HFF-Myc (cell line): ENCODE measurements at regions not wholly inside any gene's neighbourhood (a gene's known extent, or its start where the extent isn't known, plus 50 kb on each side); places are given as distances from the start of the nearest gene placed in this dataset.

ENCODE experiments used
- DNase-seq: peaks from one replicate; pipeline ENCODE4 v3.0.0-alpha.2; 2011; ENCODE audit warnings: low read depth; ENCODE audit errors: extremely low read depth
- H3K4me3 ChIP-seq: replicated peaks from 2 replicates; pipeline ENCODE4 v1.5.1; 2011; ENCODE audit warnings: low read depth, mild to moderate bottlenecking, control low read depth, low read length
- TF ChIP-seq, protein P1 (sequence below): IDR thresholded peaks from 2 replicates; pipeline ENCODE4 v1.5.1; 2012; ENCODE audit warnings: mild to moderate bottlenecking, low read depth, low read length, control low read depth; ENCODE audit errors: missing control alignments

DNA sequence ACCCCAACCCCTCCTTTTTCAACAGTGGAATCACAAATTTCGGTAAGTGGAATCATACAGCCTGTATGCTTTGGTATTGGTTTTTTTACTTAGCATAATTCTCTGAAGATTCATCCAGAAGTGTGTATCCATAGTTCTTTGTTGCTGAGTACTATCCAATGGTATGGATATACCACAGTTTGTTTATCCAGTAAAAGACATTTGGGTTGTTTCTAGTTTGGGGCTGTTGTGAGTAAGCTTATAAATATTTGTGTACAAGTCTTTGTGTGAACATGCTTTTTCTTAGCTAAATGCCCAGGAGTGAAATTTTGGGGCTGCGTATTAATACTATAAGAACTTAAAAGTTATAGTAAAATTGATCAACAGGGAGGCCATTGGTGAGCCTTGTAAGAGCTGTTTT, 57.5 kb upstream of the GC start:
- H3K4me3 ChIP-seq = no peak overlapping the region
- TF ChIP-seq, protein P1, sequence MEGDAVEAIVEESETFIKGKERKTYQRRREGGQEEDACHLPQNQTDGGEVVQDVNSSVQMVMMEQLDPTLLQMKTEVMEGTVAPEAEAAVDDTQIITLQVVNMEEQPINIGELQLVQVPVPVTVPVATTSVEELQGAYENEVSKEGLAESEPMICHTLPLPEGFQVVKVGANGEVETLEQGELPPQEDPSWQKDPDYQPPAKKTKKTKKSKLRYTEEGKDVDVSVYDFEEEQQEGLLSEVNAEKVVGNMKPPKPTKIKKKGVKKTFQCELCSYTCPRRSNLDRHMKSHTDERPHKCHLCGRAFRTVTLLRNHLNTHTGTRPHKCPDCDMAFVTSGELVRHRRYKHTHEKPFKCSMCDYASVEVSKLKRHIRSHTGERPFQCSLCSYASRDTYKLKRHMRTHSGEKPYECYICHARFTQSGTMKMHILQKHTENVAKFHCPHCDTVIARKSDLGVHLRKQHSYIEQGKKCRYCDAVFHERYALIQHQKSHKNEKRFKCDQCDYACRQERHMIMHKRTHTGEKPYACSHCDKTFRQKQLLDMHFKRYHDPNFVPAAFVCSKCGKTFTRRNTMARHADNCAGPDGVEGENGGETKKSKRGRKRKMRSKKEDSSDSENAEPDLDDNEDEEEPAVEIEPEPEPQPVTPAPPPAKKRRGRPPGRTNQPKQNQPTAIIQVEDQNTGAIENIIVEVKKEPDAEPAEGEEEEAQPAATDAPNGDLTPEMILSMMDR = no peak
- no peak for DNase-seq

DNA sequence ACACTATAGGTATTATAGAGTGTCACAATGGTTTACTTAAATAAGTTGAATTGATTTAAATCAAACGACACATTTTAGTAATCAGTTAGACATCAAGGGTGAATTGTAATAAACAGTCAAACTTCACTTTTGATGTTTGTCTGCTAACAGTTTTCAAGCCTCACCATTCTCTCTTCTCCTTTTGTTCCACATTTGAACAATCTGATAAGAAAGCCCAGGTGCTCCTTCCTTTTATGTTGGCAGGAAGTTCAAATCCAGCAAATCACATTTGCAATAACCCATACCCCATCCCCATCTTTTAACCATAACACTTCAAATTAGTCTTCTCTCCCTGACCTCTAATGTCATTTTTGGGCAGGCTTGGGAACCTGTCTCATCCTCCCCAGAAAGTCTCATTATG, 63.4 kb upstream of the GC start:
- no peak overlapping the region for H3K4me3 ChIP-seq
- DNase-seq = no peak
- TF ChIP-seq, protein P1 = no peak

DNA sequence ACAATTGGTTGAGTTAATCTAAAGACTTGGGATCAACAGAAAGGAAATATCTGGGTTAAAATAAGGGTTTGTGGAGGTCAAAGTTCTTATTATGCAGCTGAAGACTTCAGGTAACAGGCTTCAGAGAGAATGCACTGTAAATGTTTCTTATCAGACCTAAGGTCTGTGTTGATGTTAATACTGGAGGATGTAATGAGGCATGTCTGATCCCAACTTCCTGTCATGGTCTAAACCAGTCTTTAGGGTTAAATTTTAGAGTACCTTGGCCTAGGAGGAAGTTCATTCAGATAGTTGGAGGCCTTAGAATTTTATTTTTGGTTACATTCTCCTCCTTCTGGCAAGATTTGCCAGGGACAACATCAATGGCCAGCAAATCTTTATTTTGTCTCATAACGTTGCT, 72.1 kb upstream of the GC start:
- no peak overlapping the region for H3K4me3 ChIP-seq
- TF ChIP-seq, protein P1 = no peak

DNA sequence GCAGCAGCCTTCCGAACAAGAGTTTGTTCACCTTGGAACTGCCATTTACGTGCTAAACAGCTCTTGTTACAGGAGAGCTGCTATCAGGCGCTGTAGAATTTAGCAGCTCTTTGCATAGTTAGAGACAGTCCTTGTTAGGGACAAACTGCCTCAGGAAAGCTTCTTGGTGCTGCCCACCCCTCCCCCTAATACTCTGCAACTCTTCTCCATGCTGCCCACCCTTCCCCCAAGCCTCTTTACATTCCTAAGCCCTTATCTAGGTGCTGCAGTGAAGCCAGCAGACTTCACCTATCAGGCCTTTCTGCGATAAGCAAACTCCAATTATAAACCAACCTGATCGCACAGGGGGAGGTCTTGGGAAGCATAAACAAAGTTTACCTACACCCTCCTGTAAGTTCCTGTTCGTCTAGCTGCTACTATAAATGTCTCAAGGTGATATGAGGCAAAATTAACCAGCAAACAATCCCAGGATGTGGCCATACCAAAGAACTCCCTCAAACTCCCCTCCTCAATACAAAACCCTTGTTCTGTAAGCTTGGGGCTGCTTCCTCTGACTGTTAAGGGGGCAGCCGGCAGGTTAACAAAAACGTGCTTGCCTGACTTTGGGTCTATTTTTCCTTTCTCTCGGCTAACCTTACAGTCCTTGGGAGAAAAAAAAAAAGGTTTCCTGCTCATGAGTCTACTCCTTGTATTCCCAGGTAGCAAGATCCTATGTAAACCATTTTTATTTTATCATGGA, 74.0 kb upstream of the GC start:
- TF ChIP-seq, protein P1 = no peak
- no peak for DNase-seq
- no peak overlapping the region for H3K4me3 ChIP-seq

More for the DNA sequence above, 72.1 kb upstream of the GC start:
- no peak for DNase-seq

DNA sequence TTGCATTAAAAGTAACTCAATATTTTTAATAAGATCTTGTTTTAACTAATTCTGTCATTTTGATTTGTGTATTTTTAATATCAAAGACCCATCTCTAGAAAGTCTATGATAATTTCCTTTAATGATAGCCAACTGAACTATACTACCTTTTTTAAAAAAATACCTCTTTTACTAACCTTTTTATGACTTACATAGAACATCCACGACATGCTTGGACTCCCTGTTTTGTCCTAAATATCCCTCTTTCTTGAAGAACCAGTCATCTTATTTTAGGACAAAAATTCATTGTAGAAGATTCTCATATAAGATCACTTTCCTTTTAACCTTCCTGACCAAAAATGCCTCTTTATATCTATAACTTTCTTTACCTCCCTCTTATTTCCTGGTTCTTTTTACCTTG, 76.8 kb upstream of the GC start:
- TF ChIP-seq, protein P1 = no peak
- DNase-seq = no peak
- H3K4me3 ChIP-seq = no peak overlapping the region

DNA sequence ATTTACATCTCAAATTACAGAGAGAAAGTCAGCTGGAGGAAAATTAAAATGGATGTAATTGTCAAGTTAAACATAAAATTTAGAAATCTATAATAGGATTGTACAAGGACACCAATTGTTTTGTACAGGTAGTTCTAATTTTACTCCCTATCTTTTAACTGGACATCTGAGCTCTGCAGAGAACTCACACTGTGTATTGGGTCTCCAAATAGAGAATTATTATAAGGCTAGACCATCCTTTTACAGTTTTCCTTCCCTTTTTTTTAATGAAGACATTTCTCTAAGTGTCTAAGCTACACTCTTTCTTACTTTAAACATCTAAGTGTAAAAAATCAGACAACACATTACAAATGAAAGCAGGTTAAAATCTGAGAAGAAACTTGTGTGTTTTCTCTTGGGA, 78.4 kb upstream of the GC start:
- TF ChIP-seq, protein P1 = no peak
- H3K4me3 ChIP-seq = no peak overlapping the region
- DNase-seq = no peak

DNA sequence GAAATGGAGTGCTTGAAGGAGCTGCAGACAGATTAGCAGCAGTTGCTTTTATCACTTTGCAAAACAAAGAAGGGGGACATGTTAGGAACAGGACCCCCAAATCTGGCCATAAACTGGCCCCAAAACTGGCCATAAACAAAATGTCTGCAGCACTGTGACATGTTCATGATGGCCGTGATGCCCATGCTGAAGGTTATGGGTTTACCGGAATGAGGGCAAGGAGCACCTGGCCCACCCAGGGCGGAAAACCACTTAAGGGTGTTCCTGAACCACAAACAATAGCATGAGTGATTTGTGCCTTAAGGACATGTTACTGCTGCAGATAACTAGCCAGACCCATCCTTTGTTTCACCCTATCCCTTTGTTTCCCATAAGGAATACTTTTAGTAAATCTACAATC, 79.6 kb upstream of the GC start:
- TF ChIP-seq, protein P1 = no peak
- no peak for DNase-seq
- H3K4me3 ChIP-seq = no peak overlapping the region
